ENCODE measurements at regions not wholly inside any gene's neighbourhood (a gene's known extent, or its start where the extent isn't known, plus 50 kb on each side); places are given as distances from the start of the nearest gene placed in this dataset.

GRCh38 chr3:34972481-34972880, 666.8 kb upstream of the ARPP21 start:
- TF ChIP-seq CTCF (IDR thresholded peaks at IDR 0.05; ENCODE audit: low read depth, low read length) (no peak), EZH2phosphoT487 (IDR thresholded peaks at IDR 0.05; ENCODE audit: low read depth) (no peak)
